DND-41 (cell line): ENCODE measurements at regions not wholly inside any gene's neighbourhood (a gene's known extent, or its start where the extent isn't known, plus 50 kb on each side); places are given as distances from the start of the nearest gene placed in this dataset.
"Not testable (repeated sequence)": the region's sequence is repeated elsewhere in the genome, so short reads cannot be mapped to it uniquely, and the experiment has no call there.

Experiments used
- ATAC-seq: fragments of 200-7000 bp; cut with Tn5 transposase; 3 replicates; pipeline ENCODE4 v1.9.1; 2021; ENCODE audit warnings: low read depth; ENCODE audit not compliant: insufficient read depth
- DNase-seq: peaks from one replicate; pipeline ENCODE4 v3.0.0-alpha.2; 2020
- H2AFZ ChIP-seq: 2 replicates; pipeline ENCODE4 v1.6.0; 2012; ENCODE audit warnings: low read depth, low read length
- H3K27ac ChIP-seq: 2 replicates; pipeline ENCODE4 v1.5.1; 2012; ENCODE audit warnings: low read length, inconsistent platforms
- H3K27me3 ChIP-seq: fragments of 200-600 bp; sonication (generic); 2 replicates; pipeline ENCODE4 v1.6.0; 2012; ENCODE audit warnings: low read length, mild to moderate bottlenecking, inconsistent platforms; ENCODE audit not compliant: insufficient read depth, poor library complexity
- H3K36me3 ChIP-seq: 2 replicates; pipeline ENCODE4 v1.5.1; 2012; ENCODE audit warnings: low read length, inconsistent platforms; ENCODE audit not compliant: insufficient read depth
- H3K4me1 ChIP-seq: 2 replicates; pipeline ENCODE4 v1.5.1; 2012; ENCODE audit warnings: mild to moderate bottlenecking, low read length; ENCODE audit not compliant: insufficient read depth
- H3K4me2 ChIP-seq: 2 replicates; pipeline ENCODE4 v1.6.0; 2012; ENCODE audit warnings: mild to moderate bottlenecking, moderate library complexity, low read length, inconsistent platforms; ENCODE audit not compliant: insufficient read depth
- H3K4me3 ChIP-seq, 2 experiments: fragments of 200-600 bp in 1 of 2; shearing (Covaris generic) in 1 of 2; 2 replicates each; pipeline ENCODE4 v1.5.1; 2012 to 2016; ENCODE audit warnings: inconsistent platforms in 2 of 2, low read length in 2 of 2, mild to moderate bottlenecking in 2 of 2, low read depth in 1 of 2, moderate library complexity in 1 of 2
- H3K79me2 ChIP-seq: 2 replicates; pipeline ENCODE4 v1.6.0; 2012; ENCODE audit warnings: low read length, inconsistent platforms; ENCODE audit not compliant: insufficient read depth
- H3K9ac ChIP-seq: 2 replicates; pipeline ENCODE4 v1.6.0; 2012; ENCODE audit warnings: low read depth, mild to moderate bottlenecking, inconsistent platforms, low read length, moderate library complexity
- H3K9me3 ChIP-seq: 2 replicates; pipeline ENCODE4 v1.5.1; 2012; ENCODE audit warnings: low read length, moderate library complexity, mild to moderate bottlenecking, inconsistent platforms; ENCODE audit not compliant: insufficient read depth, severe bottlenecking
- H4K20me1 ChIP-seq: 2 replicates; pipeline ENCODE4 v1.6.0; 2012; ENCODE audit warnings: low read length; ENCODE audit not compliant: insufficient read depth
- CTCF ChIP-seq: IDR thresholded peaks from 2 replicates; pipeline ENCODE4 v1.5.1; 2012; ENCODE audit warnings: borderline replicate concordance, low read length, moderate library complexity, mild to moderate bottlenecking; ENCODE audit not compliant: poor library complexity, severe bottlenecking; ENCODE audit errors: extremely low read depth
- EZH2 ChIP-seq: IDR thresholded peaks from 3 replicates; pipeline ENCODE4 v1.6.1; 2012; ENCODE audit warnings: borderline replicate concordance, low read depth, mild to moderate bottlenecking, moderate library complexity, low read length, inconsistent platforms; ENCODE audit not compliant: severe bottlenecking

DNA sequence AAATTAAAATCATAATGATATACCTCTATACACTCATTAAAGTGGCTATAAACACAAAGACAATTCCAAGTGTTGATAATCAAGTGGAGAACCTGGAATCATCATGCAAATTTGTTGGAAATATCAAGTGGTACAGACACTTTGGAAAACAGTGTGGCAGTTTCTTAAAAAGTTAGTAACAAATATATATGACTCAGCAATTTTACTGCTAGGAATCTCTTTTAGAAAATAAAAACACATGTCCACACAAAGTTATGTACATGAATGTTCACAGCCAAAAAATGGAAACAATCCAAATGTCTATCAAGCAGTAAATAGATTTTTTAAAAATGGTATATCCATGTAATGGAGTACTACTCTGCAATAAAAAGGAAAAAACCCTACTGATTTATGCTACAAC is 375.6 kb downstream of the HLX start:
- Histone ChIP-seq H3K27ac (no peak overlapping the region), H3K27me3 (no peaks in the 10 kb centered on the region), H3K4me2 (no peak overlapping the region), H4K20me1 (no peaks in the 10 kb centered on the region), H3K4me1 (no peaks in the 10 kb centered on the region), H2AFZ (no peak overlapping the region), H3K9me3 (no peaks in the 10 kb centered on the region), H3K79me2 (no peaks in the 10 kb centered on the region), H3K4me3 (no peak overlapping the region), H3K36me3 (no peaks in the 10 kb centered on the region), H3K9ac (no peak overlapping the region)
- TF ChIP-seq EZH2 (no peak), CTCF (no peak)
- ATAC-seq (no peak), DNase-seq (no peak)

DNA sequence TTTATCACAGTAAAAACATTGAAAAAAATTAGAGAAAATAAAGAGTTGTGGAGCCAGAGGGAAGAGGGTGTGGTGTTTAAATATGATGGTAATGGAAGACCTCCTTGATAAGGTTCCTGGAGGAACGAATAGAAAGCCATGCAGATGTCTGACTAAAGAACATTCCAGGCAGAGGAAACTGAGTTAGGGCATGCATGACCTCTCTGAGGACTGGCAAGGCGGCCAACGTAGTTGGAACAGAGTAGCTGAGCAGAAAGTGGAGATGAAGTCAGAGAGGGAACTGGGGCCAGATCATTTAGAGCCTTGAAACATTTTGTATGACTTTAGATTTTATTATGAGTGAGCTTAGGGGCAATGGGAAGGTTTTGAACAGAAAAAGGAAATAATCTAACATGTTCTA is 377.5 kb downstream of the HLX start:
- Histone ChIP-seq H3K4me1 (no peaks in the 10 kb centered on the region), H3K9me3 (no peaks in the 10 kb centered on the region), H3K36me3 (no peaks in the 10 kb centered on the region), H4K20me1 (no peaks in the 10 kb centered on the region), H3K27me3 (no peaks in the 10 kb centered on the region), H3K9ac (no peak overlapping the region), H3K27ac (no peak overlapping the region), H3K4me2 (no peak overlapping the region), H2AFZ (no peak overlapping the region), H3K4me3 (no peak overlapping the region), H3K79me2 (no peaks in the 10 kb centered on the region)
- no peak for ATAC-seq
- TF ChIP-seq EZH2 (no peak), CTCF (no peak)
- no peak for DNase-seq

DNA sequence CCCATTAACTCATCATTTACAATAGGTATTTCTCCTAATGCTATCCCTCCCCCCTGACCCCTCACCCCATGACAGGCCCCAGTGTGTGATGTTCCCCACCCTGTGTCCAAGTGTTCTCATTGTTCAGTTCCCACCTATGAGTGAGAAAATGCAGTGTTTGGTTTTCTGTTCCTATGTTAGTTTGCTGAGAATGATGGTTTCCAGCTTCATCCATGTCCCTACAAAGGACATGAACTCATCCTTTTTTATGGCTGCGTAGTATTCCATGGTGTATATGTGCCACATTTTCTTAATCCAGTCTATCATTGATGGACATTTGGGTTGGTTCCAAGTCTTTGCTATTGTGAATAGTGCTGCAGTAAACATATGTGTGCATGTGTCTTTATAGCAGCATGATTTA is 378.3 kb downstream of the HLX start:
- DNase-seq, H3K36me3 ChIP-seq, H3K4me2 ChIP-seq, H4K20me1 ChIP-seq, H3K4me3 ChIP-seq, H2AFZ ChIP-seq, H3K9ac ChIP-seq, H3K79me2 ChIP-seq, H3K27me3 ChIP-seq, ATAC-seq, H3K27ac ChIP-seq, H3K9me3 ChIP-seq, H3K4me1 ChIP-seq: not testable (repeated sequence)

- not testable (repeated sequence) for ATAC-seq, H3K27me3 ChIP-seq, H3K27ac ChIP-seq, H2AFZ ChIP-seq, H3K4me2 ChIP-seq, DNase-seq, H3K4me3 ChIP-seq, H3K9ac ChIP-seq, H3K36me3 ChIP-seq, H3K4me1 ChIP-seq, H4K20me1 ChIP-seq, H3K9me3 ChIP-seq, H3K79me2 ChIP-seq
Observed at GRCh38 chr1:221262677-221263076, 383.4 kb downstream of the HLX start.
